ENCODE measurements at regions not wholly inside any gene's neighbourhood (a gene's known extent, or its start where the extent isn't known, plus 50 kb on each side); places are given as distances from the start of the nearest gene placed in this dataset.

- Mint-ChIP-seq H3K27ac (no peak overlapping the region), H3K36me3 (ENCODE audit: low read depth) (no peaks in the 10 kb centered on the region), H3K27me3 (ENCODE audit: low read depth, poor library complexity) (no peaks in the 10 kb centered on the region), H3K4me3 (no peak overlapping the region), H3K9me3 (no peaks in the 10 kb centered on the region), H3K4me1 (no peaks in the 10 kb centered on the region)
- TF ChIP-seq, protein P1, sequence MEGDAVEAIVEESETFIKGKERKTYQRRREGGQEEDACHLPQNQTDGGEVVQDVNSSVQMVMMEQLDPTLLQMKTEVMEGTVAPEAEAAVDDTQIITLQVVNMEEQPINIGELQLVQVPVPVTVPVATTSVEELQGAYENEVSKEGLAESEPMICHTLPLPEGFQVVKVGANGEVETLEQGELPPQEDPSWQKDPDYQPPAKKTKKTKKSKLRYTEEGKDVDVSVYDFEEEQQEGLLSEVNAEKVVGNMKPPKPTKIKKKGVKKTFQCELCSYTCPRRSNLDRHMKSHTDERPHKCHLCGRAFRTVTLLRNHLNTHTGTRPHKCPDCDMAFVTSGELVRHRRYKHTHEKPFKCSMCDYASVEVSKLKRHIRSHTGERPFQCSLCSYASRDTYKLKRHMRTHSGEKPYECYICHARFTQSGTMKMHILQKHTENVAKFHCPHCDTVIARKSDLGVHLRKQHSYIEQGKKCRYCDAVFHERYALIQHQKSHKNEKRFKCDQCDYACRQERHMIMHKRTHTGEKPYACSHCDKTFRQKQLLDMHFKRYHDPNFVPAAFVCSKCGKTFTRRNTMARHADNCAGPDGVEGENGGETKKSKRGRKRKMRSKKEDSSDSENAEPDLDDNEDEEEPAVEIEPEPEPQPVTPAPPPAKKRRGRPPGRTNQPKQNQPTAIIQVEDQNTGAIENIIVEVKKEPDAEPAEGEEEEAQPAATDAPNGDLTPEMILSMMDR (IDR thresholded peaks at IDR 0.05) = no peak
- DNase-seq = no peak
Measured at GRCh38 chr7:113562242-113562641, 356.6 kb downstream of the PPP1R3A start.

DNA sequence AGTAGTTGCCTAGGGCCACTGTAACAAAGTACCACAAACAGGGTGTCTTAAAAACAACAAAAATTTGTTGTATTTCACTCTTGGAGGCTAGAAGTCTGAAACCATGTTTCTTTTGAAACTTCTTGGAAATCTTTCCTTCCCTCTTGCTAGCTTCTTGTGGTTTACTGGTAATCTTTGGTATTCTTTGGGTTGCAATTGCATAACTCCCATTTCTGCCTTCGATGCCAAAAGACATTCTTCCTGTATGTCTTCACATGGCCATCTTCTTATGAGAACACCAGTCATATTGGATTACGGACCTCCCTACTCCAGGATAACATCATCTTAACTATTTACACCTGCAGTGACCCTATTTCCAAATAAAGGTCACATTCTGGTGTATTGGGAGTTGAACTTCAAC, 357.4 kb downstream of the PPP1R3A start:
- H3K27ac Mint-ChIP-seq = no peak overlapping the region
- no peak overlapping the region for H3K4me3 Mint-ChIP-seq
- H3K36me3 Mint-ChIP-seq (ENCODE audit: low read depth) = no peaks in the 10 kb centered on the region
- no peaks in the 10 kb centered on the region for H3K4me1 Mint-ChIP-seq
- TF ChIP-seq, protein P1 (IDR thresholded peaks at IDR 0.05) = no peak
- H3K27me3 Mint-ChIP-seq (ENCODE audit: low read depth, poor library complexity) = no peaks in the 10 kb centered on the region
- H3K9me3 Mint-ChIP-seq = no peaks in the 10 kb centered on the region
- no peak for DNase-seq

DNA sequence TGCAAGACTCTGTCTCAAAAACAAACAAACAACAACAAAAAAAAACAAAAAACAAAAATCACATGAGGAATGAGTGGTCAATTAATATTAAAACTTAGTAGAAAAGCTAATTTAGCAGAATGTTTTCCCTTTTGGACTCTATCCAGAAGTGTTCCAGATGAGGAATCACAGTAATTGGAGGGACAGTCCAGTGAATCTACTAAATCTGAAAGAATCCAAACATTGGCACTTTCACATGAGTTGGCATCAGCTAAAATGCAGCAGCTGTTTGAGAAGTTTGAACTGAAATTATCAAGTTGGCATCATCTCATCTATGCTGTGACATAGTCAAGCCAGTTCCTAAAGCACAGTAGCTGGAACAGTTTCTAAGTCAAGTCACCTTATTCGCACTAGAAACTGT, 367.8 kb downstream of the PPP1R3A start:
- Mint-ChIP-seq H3K27me3 (ENCODE audit: low read depth, poor library complexity) (no peaks in the 10 kb centered on the region), H3K36me3 (ENCODE audit: low read depth) (no peaks in the 10 kb centered on the region), H3K27ac (no peak overlapping the region), H3K4me3 (no peak overlapping the region), H3K4me1 (no peaks in the 10 kb centered on the region), H3K9me3 (no peaks in the 10 kb centered on the region)
- no peak for DNase-seq
- TF ChIP-seq, protein P1 (IDR thresholded peaks at IDR 0.05) = no peak

DNA sequence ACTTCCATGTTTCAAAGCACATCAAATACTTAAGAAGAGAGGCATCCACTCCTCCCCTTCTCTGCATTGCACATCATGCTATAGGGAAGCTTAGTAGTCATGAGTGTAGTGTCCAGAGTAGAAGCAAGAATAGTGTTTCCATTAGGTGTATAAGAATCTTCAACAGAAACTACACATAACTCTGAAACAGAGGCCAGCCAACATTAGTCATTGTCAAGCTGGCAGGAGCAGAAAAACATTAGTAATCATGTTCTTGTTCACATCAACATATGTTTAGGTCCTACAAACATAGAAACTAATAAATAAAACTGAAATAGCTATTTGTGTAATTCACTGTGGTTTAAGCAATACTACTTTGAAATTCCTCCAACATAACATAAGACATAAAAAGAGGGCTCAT, 370.2 kb downstream of the PPP1R3A start:
- H3K27me3 Mint-ChIP-seq (ENCODE audit: low read depth, poor library complexity) = no peaks in the 10 kb centered on the region
- H3K4me3 Mint-ChIP-seq = no peak overlapping the region
- no peaks in the 10 kb centered on the region for H3K36me3 Mint-ChIP-seq (ENCODE audit: low read depth)
- H3K27ac Mint-ChIP-seq = no peak overlapping the region
- H3K9me3 Mint-ChIP-seq = no peaks in the 10 kb centered on the region
- no peaks in the 10 kb centered on the region for H3K4me1 Mint-ChIP-seq
- DNase-seq = no peak
- TF ChIP-seq, protein P1 (IDR thresholded peaks at IDR 0.05) = no peak

- Mint-ChIP-seq H3K27me3 (ENCODE audit: low read depth, poor library complexity) (no peaks in the 10 kb centered on the region), H3K36me3 (ENCODE audit: low read depth) (no peaks in the 10 kb centered on the region), H3K4me1 (no peaks in the 10 kb centered on the region), H3K27ac (no peak overlapping the region), H3K9me3 (no peaks in the 10 kb centered on the region), H3K4me3 (no peak overlapping the region)
- DNase-seq = no peak
- TF ChIP-seq, protein P1 (IDR thresholded peaks at IDR 0.05) = no peak
Measured at GRCh38 chr7:113548137-113548536, 370.7 kb downstream of the PPP1R3A start.

- Mint-ChIP-seq H3K4me1 (no peaks in the 10 kb centered on the region), H3K9me3 (no peaks in the 10 kb centered on the region)
Measured at GRCh38 chr7:113521468-113521867, 397.3 kb downstream of the PPP1R3A start.

More at GRCh38 chr7:113521468-113521867, 397.3 kb downstream of the PPP1R3A start:
- Mint-ChIP-seq H3K27me3 (ENCODE audit: low read depth, poor library complexity) (no peaks in the 10 kb centered on the region), H3K4me3 (no peak overlapping the region), H3K36me3 (ENCODE audit: low read depth) (no peaks in the 10 kb centered on the region), H3K27ac (no peak overlapping the region)
- no peak for DNase-seq
- TF ChIP-seq, protein P1 (IDR thresholded peaks at IDR 0.05) = no peak

All from nephron progenitor cell (in vitro differentiated cells).